ENCODE measurements at regions not wholly inside any gene's neighbourhood (a gene's known extent, or its start where the extent isn't known, plus 50 kb on each side); places are given as distances from the start of the nearest gene placed in this dataset.

GRCh38 chr16:9406038-9406712 is 314.7 kb downstream of the HAPSTR1 start:
- CTCF ChIA-PET, result no interaction called here
- H3K4me3 Mint-ChIP-seq (ENCODE audit: low read depth, unreplicated experiment), result no peak overlapping the region
- H3K4me1 Mint-ChIP-seq (ENCODE audit: low read depth, unreplicated experiment), result no peaks in the 10 kb centered on the region
- TF ChIP-seq CTCF (IDR thresholded peaks at IDR 0.05; ENCODE audit: unreplicated experiment), result no peak
- no peak for DNase-seq
- no peaks in the 10 kb centered on the region for H3K36me3 Mint-ChIP-seq (ENCODE audit: insufficient read depth, unreplicated experiment)
- intact Hi-C loops (cut with micrococcal nuclease; ENCODE audit: unreplicated experiment), result no loop called here
- BruUV-seq (replicated peaks), result no TSS peak
- H3K27ac Mint-ChIP-seq (ENCODE audit: unreplicated experiment), result no peak overlapping the region
- H3K9me3 Mint-ChIP-seq (ENCODE audit: low read depth, unreplicated experiment), result no peaks in the 10 kb centered on the region
- H3K27me3 Mint-ChIP-seq (ENCODE audit: unreplicated experiment), result peaks cover 77% of the 10 kb centered on the region

- intact Hi-C loops (cut with micrococcal nuclease; ENCODE audit: unreplicated experiment), result no loop called here
- no TSS peak for BruUV-seq (replicated peaks)
- no peak for TF ChIP-seq CTCF (IDR thresholded peaks at IDR 0.05; ENCODE audit: unreplicated experiment)
- Mint-ChIP-seq H3K27ac (ENCODE audit: unreplicated experiment) (no peak overlapping the region), H3K36me3 (ENCODE audit: insufficient read depth, unreplicated experiment) (no peaks in the 10 kb centered on the region), H3K4me1 (ENCODE audit: low read depth, unreplicated experiment) (no peaks in the 10 kb centered on the region), H3K4me3 (ENCODE audit: low read depth, unreplicated experiment) (no peak overlapping the region), H3K9me3 (ENCODE audit: low read depth, unreplicated experiment) (no peaks in the 10 kb centered on the region), H3K27me3 (ENCODE audit: unreplicated experiment) (peaks cover 88% of the 10 kb centered on the region)
- CTCF ChIA-PET, result no interaction called here
- no peak for DNase-seq
These were observed 315.8 kb downstream of the HAPSTR1 start for GRCh38 chr16:9407206-9407758.

GRCh38 chr16:9408297-9408878 is 316.9 kb downstream of the HAPSTR1 start:
- no TSS peak for BruUV-seq (replicated peaks)
- Mint-ChIP-seq H3K4me3 (ENCODE audit: low read depth, unreplicated experiment) (no peak overlapping the region), H3K27ac (ENCODE audit: unreplicated experiment) (no peak overlapping the region), H3K9me3 (ENCODE audit: low read depth, unreplicated experiment) (no peaks in the 10 kb centered on the region), H3K27me3 (ENCODE audit: unreplicated experiment) (peaks cover 95% of the 10 kb centered on the region), H3K36me3 (ENCODE audit: insufficient read depth, unreplicated experiment) (no peaks in the 10 kb centered on the region), H3K4me1 (ENCODE audit: low read depth, unreplicated experiment) (no peaks in the 10 kb centered on the region)
- no peak for TF ChIP-seq CTCF (IDR thresholded peaks at IDR 0.05; ENCODE audit: unreplicated experiment)
- CTCF ChIA-PET, result no interaction called here
- intact Hi-C loops (cut with micrococcal nuclease; ENCODE audit: unreplicated experiment), result no loop called here
- no peak for DNase-seq

GRCh38 chr16:9409560-9410493 is 318.4 kb downstream of the HAPSTR1 start:
- Mint-ChIP-seq H3K4me1 (ENCODE audit: low read depth, unreplicated experiment) (no peaks in the 10 kb centered on the region), H3K9me3 (ENCODE audit: low read depth, unreplicated experiment) (no peaks in the 10 kb centered on the region), H3K27me3 (ENCODE audit: unreplicated experiment) (peaks cover 83% of the 10 kb centered on the region), H3K36me3 (ENCODE audit: insufficient read depth, unreplicated experiment) (no peaks in the 10 kb centered on the region), H3K27ac (ENCODE audit: unreplicated experiment) (no peak overlapping the region), H3K4me3 (ENCODE audit: low read depth, unreplicated experiment) (no peak overlapping the region)
- no TSS peak for BruUV-seq (replicated peaks)
- no peak for TF ChIP-seq CTCF (IDR thresholded peaks at IDR 0.05; ENCODE audit: unreplicated experiment)
- intact Hi-C loops (cut with micrococcal nuclease; ENCODE audit: unreplicated experiment), result no loop called here
- CTCF ChIA-PET, result no interaction called here
- no peak for DNase-seq

All from Calu3 (cell line).